ENCODE measurements at regions not wholly inside any gene's neighbourhood (a gene's known extent, or its start where the extent isn't known, plus 50 kb on each side); places are given as distances from the start of the nearest gene placed in this dataset.

DNA sequence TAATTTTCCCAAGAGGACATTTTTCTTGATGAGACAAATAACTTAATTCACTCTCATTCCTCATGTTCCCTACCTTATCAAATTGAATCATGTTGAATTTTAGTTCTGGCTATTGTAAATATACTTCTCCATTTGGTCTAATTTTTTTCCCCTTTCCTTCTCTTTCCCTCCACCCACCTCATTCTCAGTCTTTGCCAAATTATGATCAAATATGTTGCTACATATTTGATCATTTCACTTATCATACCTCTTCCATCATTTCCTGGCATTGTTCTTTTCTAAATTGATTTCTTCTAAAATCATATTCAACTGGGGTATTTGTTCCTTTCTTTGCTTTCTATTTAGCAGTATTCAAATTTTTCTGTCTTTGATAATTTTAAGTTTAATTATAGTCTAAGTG is 52.3 kb downstream of the HDGFL1 start:
- DNase-seq (ENCODE audit: low read depth in 2 of 2) = no peak

DNA sequence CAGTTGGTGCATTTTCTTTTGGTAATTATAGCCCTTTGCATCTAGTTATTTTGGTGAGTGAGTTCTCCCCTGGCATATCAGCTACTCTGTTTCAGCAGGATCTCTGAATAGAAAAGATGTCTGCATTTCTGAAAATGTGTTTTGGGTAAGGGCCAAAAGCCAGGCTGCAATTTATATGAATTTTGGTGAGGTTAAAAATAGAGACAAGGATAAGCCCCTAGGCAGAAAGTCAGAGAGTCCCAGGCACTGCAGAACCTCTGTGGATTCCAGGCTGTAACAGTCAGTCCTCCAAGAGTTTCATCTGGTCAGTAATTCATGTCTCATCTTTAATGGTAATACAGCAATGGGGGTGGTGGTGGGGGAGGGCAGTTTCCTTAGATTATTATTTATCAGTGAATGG is 53.0 kb downstream of the HDGFL1 start:
- DNase-seq (ENCODE audit: low read depth in 2 of 2) = no peak

DNA sequence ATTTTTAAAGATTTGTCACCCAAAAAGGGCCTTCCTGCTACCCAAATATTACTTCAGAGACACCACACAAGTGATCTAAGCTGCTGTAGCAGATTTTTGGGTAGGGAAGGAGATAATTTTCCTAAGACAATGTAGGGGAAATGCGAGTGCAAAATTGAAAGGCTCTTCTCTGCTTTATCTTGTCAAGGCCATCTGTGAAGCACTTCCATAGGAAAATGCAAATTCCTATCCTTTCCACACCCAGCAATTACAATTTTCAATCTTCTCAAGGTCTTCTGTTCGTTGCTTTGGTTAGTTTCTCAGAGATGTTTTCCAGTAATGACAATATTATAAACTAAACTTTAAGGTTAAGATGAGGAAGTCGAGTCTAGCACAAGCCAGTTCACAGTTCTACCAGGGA is 53.4 kb downstream of the HDGFL1 start:
- DNase-seq (ENCODE audit: low read depth in 2 of 2) = no peak

DNA sequence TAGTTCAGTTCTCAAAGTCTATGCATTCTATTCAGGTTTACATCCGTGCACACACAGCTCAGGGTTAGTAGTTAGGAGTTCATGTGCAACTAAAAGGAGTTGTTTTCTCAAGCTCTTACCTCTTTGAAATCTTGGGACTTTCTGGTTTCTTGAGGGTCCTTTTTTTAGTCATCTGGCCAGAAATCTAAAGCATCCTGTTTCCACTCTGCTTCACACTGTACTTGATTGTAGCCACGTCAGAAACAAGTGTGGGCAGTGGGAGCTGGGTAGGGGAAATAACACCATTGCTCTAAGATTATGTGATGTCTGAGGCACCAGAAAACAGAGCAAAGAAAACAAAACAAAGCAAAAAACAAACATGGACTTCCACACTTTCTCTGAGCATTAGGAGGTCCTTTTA is 58.3 kb downstream of the HDGFL1 start:
- no peak for DNase-seq (ENCODE audit: low read depth in 2 of 2)

DNA sequence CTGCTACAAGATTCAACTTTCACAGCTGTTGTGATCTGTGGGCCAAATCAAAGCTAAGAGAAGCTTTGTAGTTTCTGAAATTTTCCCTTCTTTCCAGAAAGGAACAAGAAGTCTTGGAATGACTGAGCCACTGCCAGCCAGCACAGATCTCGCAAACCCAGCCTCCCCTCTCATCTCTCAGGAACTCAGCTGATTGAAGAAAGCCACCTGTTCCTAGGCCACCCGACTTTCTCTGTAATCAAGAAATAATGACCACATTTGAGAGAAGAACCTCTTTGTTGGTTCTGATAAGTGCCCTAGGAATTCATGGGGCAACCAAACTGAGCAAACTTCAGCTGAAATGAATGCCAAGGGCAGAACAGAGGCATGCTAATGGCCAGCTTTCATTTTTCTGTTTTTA is 61.7 kb downstream of the HDGFL1 start:
- no peak for DNase-seq (ENCODE audit: low read depth in 2 of 2)

DNA sequence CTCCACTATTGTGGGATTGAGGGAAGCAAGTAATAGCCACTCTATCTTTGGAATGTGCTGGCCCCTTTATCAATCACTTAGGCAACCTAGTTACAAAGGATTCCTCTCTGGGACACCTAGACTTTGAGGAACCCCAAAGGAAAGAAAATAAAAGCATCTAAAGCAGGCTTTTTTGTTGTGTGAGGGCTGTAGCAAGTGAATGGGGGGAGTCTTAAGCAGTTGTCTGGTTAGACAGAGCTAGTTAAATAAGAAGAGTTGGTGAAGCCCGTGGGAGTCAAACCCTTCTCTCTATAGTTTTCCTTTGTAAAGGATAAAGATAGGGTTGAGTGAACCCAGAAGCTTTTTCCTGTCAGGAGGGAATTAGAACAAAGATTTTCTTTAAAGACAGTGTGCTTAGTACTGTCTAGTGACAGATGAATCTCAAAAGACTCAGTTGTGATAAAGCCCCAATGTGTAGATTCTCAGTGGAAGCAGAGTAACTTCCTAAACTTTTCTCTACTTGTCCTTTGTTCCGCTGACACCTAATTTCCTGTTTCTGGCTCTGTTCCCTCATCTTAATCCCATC is 63.3 kb downstream of the HDGFL1 start:
- no peak for DNase-seq (ENCODE audit: low read depth in 2 of 2)

DNA sequence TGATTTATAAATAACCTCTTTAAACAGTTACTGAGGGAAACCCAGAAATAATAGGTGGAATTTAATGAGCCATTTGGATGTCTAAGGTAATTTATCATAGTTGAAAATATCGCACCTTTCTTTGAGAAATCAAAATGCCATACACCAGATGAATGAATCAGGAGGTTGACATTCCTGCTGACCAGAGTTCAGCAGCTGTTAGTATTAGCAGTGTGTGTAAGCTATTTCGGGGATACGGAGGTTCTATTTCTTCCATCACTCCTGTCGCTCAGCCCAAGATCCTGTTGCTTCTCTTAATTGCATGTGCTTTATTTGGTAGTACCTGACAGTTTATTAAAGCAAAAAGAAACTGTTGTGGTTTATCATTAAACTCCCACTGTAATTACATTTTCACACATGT is 67.1 kb downstream of the HDGFL1 start:
- no peak for DNase-seq (ENCODE audit: low read depth in 2 of 2)

DNA sequence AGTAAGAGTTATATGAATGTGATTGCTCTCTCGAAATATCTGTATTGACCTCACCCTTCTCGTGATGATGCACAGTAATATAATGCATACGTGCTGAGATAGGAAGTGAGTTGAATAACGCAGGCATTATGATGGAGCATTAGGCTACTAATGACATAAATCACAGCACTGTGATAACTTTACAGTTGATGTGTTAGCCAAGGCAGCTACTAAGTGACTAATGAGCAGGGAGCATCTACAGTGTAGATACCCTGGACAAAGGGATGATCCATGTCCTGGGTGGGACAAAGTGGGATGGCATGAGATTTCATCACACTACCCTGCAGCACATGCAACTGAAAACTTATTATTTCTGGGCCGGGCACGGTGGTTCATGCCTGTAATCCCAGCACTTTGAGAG is 68.4 kb downstream of the HDGFL1 start:
- no peak for DNase-seq (ENCODE audit: low read depth in 2 of 2)

DNA sequence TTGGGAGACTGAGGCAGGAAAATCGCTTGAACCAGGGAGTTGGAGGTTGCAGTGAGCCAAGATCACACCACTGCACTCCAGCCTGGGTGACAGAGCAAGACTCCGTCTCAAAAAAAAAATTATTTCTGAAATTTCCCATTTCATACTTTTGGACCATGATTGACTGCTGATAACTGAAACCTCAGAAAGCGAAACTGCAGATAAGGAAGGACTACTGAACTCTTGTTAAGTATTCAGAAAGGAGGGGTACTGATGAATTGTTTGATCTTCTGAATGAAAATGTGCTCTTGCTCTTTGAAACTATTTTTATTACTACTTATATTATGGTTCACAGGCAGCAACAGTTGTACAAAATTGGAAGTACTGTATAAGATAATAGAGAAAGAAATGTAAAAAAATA is 69.0 kb downstream of the HDGFL1 start:
- no peak for DNase-seq (ENCODE audit: low read depth in 2 of 2)

DNA sequence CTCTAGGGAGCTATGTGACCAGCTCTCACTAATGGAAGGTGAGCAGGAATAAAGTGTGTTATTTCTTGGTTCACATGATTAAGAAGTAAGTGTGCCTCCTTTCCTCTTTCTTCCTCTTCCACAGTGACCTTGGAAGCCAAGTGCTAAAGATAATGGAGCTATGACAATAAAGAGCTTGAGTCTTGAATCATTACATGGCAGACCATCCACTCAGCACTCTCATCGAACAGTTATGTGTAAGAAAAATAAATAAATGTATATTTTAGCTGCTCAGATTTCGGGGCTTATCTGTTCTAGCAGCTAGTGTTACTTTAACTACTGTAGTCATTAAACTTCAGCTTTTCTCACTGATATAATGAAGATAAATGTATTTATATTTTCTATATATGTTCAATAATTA is 72.9 kb downstream of the HDGFL1 start:
- DNase-seq (ENCODE audit: low read depth in 2 of 2) = no peak

DNA sequence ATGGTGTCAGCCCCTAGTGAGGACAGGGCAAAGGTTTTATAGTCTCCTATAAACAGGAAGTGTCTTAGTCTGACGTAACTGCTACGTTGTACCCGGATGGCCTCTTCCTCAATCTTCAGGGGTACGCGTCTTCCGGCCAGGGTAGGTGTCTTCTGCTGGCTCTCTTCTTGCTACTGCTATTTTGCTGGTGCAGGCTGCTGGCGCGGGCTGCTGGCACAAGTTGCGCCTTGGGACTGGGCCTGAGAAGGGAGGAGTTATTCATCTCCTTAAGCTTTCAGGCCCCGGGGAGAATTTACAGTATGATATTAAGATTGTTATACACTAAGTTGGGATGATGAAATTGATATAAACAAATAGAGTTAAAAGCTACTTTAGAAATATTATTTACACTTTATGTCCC is 74.4 kb downstream of the HDGFL1 start:
- no peak for DNase-seq (ENCODE audit: low read depth in 2 of 2)

DNA sequence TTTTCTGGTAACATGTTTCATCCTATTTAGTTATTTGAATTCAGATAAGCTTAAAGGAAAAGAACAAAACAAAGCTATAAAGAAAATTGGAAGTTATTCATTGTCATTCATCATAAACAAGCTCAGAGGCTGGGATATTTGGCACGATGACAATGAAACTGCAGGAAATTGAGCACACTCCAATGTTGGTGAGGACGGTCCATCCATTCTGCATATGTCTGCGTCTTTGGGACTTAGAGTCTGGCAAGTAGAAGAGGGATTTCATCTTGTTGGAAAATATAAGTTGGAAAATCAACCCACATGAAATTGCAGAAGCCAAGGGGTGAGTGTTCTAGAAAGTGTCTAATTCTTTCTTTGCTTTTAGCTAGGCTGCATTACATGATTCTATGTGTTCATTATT is 78.4 kb downstream of the HDGFL1 start:
- no peak for DNase-seq (ENCODE audit: low read depth in 2 of 2)

DNA sequence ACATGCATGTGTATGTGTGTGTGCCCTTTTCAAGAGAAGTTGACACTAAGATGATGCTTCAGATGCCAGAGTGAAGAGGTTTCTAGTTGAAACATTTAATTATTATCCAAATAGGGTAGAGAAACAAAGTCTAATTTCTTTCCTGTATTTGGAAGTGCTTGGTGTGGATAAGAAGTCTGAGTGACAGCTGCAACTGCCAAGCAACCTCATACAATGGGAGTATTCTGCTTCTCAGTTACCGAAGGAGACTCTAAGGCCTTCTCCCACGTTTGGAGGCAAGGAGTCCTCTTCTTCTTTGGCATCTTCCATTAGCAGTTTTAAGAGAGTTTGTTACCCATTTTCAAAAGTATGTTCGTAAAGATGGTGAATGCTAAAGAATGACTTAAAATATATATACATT is 82.4 kb downstream of the HDGFL1 start:
- no peak for DNase-seq (ENCODE audit: low read depth in 2 of 2)

DNA sequence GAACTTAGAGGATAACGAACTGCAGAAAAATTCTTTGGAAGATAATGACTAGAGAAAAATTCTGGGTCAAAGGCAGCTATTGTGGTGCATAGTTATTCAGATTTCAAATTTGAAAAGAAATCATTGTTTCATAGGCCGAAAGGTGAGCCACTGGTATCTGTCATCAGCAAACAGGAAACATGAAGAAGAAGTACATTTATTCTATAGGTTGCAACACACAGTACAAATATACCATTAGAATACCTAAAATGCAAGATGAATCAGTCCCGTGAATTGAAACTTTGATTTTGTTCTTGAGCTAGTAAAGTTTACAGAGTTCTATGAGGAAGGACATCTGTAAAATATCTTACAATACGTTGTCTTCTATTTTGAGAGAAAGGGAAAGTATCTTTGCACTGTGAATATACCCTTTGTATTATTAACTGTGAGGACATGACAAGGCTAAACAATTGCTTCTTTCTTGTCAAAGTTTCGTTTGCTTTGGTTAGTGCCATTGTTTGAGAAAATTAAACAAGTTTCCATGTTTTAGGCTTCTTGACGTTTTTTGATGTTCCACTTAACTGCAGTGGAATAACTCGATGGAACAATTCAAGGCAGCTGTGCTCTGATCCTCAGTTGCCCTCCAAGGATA is 84.7 kb downstream of the HDGFL1 start:
- DNase-seq (ENCODE audit: low read depth in 2 of 2) = no peak

DNA sequence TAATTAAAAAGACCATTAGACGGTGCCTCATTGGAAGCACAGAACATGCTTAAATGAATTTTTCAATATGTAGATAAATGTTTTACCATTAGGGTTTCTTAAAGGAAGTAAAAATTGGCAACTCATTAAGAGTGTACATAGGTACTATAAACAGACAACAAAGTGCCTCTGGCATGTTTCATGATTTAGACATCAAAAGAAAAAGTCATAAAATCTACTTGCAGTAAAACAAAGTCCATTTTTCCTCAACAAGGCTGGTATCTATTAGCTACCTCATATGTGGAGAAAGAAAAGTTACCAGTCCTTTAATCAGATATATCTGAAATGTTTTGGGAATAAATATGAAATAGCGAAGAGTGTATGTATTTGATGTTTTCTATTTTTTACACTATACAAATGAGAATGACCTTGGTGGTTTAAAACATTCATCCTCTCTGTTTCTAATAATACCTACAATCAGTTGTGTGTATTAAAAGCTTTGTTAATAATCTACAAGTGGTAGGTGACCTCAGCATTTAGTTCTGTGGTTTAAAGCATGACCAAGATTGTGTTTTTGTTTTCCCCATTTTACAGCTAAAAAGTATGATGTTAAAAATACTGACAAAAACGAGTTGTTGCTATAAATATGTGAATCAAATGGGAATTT is 87.5 kb downstream of the HDGFL1 start:
- no peak for DNase-seq (ENCODE audit: low read depth in 2 of 2)

DNA sequence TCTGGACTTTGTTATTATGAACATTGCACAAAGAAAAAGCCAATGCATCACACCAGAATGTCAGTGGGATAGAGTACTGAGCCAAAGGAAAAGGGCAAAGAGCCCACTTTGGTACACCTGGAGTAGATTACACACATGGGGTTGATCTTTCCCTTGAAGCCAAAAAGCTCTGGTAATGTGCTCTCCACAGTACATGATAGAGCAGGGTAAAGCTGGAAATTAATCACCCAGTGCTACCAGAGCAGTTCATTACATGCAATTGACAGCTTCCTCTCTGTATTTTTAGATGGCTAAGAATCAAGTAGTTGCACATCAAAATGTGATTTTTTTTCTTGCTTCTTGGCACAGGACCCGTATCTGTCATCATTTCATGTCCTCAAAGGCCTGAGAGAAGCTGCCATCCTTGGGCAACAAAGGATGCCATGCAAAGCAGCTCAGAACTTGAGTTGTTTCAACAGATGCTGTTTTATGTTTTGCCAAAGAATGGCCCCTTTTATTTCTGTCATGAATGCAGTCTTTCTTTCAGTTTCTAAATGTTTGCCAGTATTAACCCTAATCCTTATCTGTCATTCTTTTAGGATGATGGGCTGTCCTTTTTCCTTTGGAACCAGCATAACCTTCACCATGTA is 88.1 kb downstream of the HDGFL1 start:
- no peak for DNase-seq (ENCODE audit: low read depth in 2 of 2)

DNA sequence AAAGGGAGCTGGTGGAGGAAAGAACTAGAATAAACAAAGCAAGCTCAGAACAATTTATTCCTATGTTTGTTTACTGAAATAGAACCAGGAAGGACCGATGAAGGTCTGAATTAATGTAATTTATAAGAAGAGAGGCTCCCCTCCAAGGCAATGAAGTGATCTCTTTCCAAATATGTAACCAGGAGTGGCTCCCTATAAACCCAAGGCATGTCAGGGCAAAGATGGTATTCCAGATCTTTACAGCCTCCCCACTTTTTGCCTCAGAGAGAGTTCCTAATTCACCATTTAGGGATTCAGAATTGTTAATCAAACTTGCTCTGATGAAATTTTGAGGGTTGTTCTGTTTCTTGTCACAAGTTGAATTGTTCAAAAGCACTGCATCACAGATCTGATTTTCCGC is 88.8 kb downstream of the HDGFL1 start:
- no peak for DNase-seq (ENCODE audit: low read depth in 2 of 2)

DNA sequence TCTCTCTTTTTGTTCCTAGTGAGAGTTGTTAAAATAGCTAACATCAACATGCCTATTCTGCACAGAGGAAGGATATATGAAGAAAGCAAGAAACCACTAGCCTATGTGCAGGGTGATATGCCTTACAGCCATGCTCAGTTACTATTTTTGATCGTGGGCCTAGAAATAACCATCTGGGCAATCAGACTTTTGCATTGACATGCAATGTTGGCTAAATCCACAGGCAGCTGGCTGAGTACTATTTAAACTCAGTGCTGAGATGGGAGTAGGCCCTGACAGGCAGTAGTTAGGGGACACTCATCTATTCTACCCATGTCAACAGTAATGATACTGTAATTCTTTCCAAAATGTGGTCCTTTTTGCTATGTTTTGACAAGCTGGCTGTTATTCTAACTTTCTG is 89.6 kb downstream of the HDGFL1 start:
- no peak for DNase-seq (ENCODE audit: low read depth in 2 of 2)

DNA sequence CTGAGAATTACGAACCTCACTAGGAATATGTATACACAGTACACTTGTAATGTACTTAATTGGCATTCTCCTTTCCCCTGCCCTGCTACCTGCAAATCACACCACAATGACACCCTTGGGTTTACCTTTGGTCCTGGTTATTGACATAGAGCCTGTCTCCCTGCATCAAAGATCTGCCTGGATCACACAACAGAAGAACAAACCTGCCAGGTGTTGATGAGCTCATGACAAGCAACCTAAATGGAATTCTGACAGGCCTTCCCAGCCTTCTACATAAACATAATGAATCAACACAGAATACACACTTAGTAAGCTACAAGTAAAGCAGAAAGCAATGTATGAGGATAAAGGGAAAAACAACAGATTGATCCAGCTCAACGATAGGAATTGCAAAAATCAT is 95.6 kb downstream of the HDGFL1 start:
- DNase-seq (ENCODE audit: low read depth in 2 of 2) = no peak

DNA sequence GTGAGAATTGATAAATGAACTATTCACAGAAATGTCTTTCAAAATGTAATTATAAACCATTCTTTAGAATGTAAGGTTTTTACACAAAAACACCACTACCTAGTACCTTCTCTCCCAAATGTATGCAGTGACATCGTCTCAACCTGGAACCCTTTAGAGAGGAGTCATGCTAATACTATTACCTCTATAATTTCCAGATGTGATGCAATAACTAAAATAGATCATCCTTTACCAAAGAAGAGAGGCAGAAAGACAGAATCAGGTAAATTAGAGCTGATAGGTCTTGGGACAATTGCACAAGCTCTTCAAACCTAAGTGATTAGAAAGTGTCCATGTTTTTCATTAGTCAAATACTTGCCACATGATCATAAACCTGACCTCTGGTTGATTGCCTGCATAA is 96.7 kb downstream of the HDGFL1 start:
- no peak for DNase-seq (ENCODE audit: low read depth in 2 of 2)

DNA sequence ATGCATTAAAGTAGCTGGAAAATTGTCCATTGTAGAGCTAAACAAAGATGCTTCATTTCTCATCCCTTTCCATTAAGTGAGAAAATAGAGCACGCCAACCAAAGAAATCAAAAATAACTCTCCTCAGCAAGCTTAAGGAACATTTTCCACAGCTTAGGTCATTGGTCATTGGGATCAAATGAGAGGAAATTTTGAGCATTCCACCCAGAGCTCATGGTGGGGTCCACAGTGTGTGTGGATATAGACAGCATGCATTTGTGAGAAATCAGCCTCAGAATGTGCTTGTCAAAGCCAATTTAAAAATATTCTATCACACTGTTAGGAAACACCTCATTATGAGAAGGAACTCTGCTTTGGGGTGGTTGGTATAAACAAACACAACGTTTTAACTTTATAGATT is 97.2 kb downstream of the HDGFL1 start:
- DNase-seq (ENCODE audit: low read depth in 2 of 2) = no peak

DNA sequence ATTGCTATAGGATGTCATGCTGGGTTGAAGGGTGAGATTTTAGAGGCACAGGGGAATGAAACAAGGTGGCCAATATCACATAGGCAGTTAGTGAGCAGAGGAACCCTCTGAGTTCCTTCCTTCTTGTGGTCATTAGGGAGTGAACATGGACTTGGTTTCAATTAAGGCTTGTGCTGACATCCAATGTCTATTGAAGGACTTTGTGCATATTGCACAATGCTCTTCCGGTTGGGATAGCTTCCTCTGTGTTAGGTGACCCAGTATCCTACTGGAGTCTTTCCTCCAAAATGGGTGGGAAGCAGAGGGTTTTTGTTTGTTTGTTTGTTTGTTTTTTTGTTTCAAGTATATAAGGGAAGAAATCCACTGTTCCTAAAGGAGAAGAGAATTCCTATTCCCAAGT is 98.5 kb downstream of the HDGFL1 start:
- DNase-seq (ENCODE audit: low read depth in 2 of 2) = no peak

DNA sequence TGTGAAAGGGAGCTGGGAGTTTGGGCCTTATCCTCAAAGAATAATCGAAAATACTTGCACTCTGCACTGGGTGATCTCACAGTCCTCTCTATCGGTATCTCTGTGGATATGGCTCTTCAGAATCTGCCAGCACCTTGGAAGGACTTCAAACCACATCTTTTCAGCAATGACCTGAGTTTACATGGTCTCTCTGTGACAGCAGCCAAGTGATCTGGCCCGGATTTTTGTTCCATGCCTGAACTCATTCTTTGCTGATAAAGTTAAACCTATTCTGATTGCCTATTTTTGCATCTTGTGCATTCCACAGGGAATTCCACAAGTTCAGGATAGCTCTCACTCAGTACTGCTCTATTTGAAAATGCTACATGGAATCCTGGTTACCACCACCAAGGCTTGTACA is 98.9 kb downstream of the HDGFL1 start:
- no peak for DNase-seq (ENCODE audit: low read depth in 2 of 2)

Data from stimulated activated CD4-positive, alpha-beta T cell treated with anti-CD3 and anti-CD28 coated beads, Interleukin-4, amount 100 ng/mL, for 48 hours (primary cell).